GM12878 (cell line): ENCODE measurements at regions not wholly inside any gene's neighbourhood (a gene's known extent, or its start where the extent isn't known, plus 50 kb on each side); places are given as distances from the start of the nearest gene placed in this dataset.

Experiments used
- ATAC-seq: fragments of 200-7000 bp; cut with Tn5 transposase; 3 replicates; pipeline ENCODE4 v1.9.1; 2020; ENCODE audit warnings: mild to moderate bottlenecking, moderate library complexity
- BruUV-seq: library from RNA; stranded (reverse); fragments of 400-500 nt; replicated peaks from 2 replicates; lab custom pipeline; 2021; lab: Mats Ljungman, UMichigan
- CTCF ChIA-PET: fragments of 300-600 bp; sonication (Branson Sonifier 250); formaldehyde crosslinking; extraction: SDS; loops from one replicate; lab custom pipeline; 2021; ENCODE audit warnings: inconsistent platforms; lab: Yijun Ruan, JAX
- POLR2A ChIA-PET: fragments of 350-600 bp; formaldehyde crosslinking; extraction: SDS; loops from one replicate; lab custom pipeline; 2021; ENCODE audit warnings: inconsistent platforms; lab: Charles Lee
- RAD21 ChIA-PET: fragments of 300-600 bp; sonication (Branson Sonifier 250); formaldehyde crosslinking; loops from one replicate; lab custom pipeline; 2023; ENCODE audit warnings: antibody characterized with exemption; ENCODE audit not compliant: unreplicated experiment; lab: Charles Lee
- SMC1A ChIA-PET: fragments of 300-600 bp; sonication (Branson Sonifier 250); formaldehyde crosslinking; loops from one replicate; lab custom pipeline; 2023; ENCODE audit not compliant: unreplicated experiment, uncharacterized antibody; lab: Charles Lee
- DNase-seq: peaks from one replicate; pipeline ENCODE4 v3.0.0-alpha.2; 2011; ENCODE audit warnings: low read depth, low spot score
- FAIRE-seq: peaks from 3 replicates; lab custom pipeline; 2011; peaks lifted over from hg19 to GRCh38; lab: Jason Lieb, UNC
- H2AFZ ChIP-seq: 2 replicates; pipeline ENCODE4 v1.6.0; 2011; ENCODE audit warnings: low read depth, low read length, control low read depth; ENCODE audit not compliant: control insufficient read depth
- H3K27ac ChIP-seq: 2 replicates; pipeline ENCODE4 v1.5.1; 2011; ENCODE audit warnings: control low read depth; ENCODE audit not compliant: control insufficient read depth, insufficient read depth
- H3K27me3 ChIP-seq, 2 experiments: replicated peaks in 1 of 2; 2 replicates each; pipeline versions ENCODE4 v1.6.0 to v1.6.1; 2011; ENCODE audit warnings: low read length in 1 of 2; ENCODE audit not compliant: control insufficient read depth in 2 of 2, insufficient read depth in 2 of 2
- H3K36me3 ChIP-seq, 2 experiments: 2 replicates each; pipeline ENCODE4 v1.5.1; 2011; ENCODE audit warnings: low read length in 1 of 2; ENCODE audit not compliant: control insufficient read depth in 2 of 2, insufficient read depth in 2 of 2
- H3K4me1 ChIP-seq: 2 replicates; pipeline ENCODE4 v1.6.1; 2011; ENCODE audit warnings: mild to moderate bottlenecking, low read length, moderate library complexity, mixed read lengths; ENCODE audit not compliant: control insufficient read depth, insufficient read depth
- H3K4me2 ChIP-seq: 2 replicates; pipeline ENCODE4 v1.6.0; 2011; ENCODE audit warnings: control low read depth; ENCODE audit not compliant: control insufficient read depth, insufficient read depth
- H3K4me3 ChIP-seq: fragments of 200-600 bp; sonication (generic); 2 replicates; pipeline ENCODE4 v1.5.1; 2016
- H3K79me2 ChIP-seq: 2 replicates; pipeline ENCODE4 v1.6.0; 2011; ENCODE audit warnings: low read length; ENCODE audit not compliant: control insufficient read depth, insufficient read depth
- H3K9ac ChIP-seq: 2 replicates; pipeline ENCODE4 v1.8.0; 2011; ENCODE audit warnings: low read length, control low read depth, mixed read lengths; ENCODE audit not compliant: control insufficient read depth, insufficient read depth
- H3K9me3 ChIP-seq: replicated peaks from 3 replicates; pipeline ENCODE4 v1.5.1; 2011; ENCODE audit warnings: mild to moderate bottlenecking, low read length; ENCODE audit not compliant: control insufficient read depth, insufficient read depth
- H4K20me1 ChIP-seq: 2 replicates; pipeline ENCODE4 v1.6.0; 2011; ENCODE audit not compliant: control insufficient read depth, insufficient read depth
- BACH1 ChIP-seq: fragments of 450-650 bp; IDR thresholded peaks from 2 replicates; pipeline ENCODE4 v1.6.1; 2017; ENCODE audit warnings: mild to moderate bottlenecking, borderline replicate concordance
- BHLHE40 ChIP-seq, 2 experiments: fragments of 450-650 bp in 1 of 2; IDR thresholded peaks; 2 replicates each; pipeline ENCODE4 v1.6.1; 2011 to 2017; ENCODE audit warnings: low read depth in 2 of 2, borderline replicate concordance in 1 of 2, improper control_type of control experiment in 1 of 2, low read length in 1 of 2, mild to moderate bottlenecking in 1 of 2
- CEBPB ChIP-seq, 2 experiments: fragments of 150-350 bp in 1 of 2; IDR thresholded peaks; 2 replicates each; pipeline ENCODE4 v1.6.1; 2012 to 2014; ENCODE audit warnings: low read depth in 2 of 2, low read length in 2 of 2, borderline replicate concordance in 1 of 2, inconsistent platforms in 1 of 2
- DPF2 ChIP-seq: fragments of 450-650 bp; IDR thresholded peaks from 2 replicates; pipeline ENCODE4 v1.6.1; 2017; ENCODE audit warnings: mild to moderate bottlenecking
- HCFC1 ChIP-seq: fragments of 150-350 bp; IDR thresholded peaks from 2 replicates; pipeline ENCODE4 v1.6.1; 2014; ENCODE audit warnings: low read length
- MYB ChIP-seq: fragments of 150-350 bp; IDR thresholded peaks from 2 replicates; pipeline ENCODE4 v1.6.1; 2014; ENCODE audit warnings: mild to moderate bottlenecking, low read depth, low read length, borderline replicate concordance
- NFXL1 ChIP-seq: fragments of 450-650 bp; IDR thresholded peaks from 2 replicates; pipeline ENCODE4 v1.6.1; 2017; ENCODE audit warnings: antibody characterized with exemption, mild to moderate bottlenecking, borderline replicate concordance
- RAD21 ChIP-seq: IDR thresholded peaks from 2 replicates; pipeline ENCODE4 v1.6.1; 2011; ENCODE audit warnings: mild to moderate bottlenecking, low read depth, low read length, moderate library complexity; ENCODE audit not compliant: insufficient read depth
- RFX5 ChIP-seq: IDR thresholded peaks from 2 replicates; pipeline ENCODE4 v1.6.1; 2011; ENCODE audit warnings: low read depth, low read length, improper control_type of control experiment
- SMC3 ChIP-seq: IDR thresholded peaks from 2 replicates; pipeline ENCODE4 v1.6.1; 2011; ENCODE audit warnings: low read length, improper control_type of control experiment, borderline replicate concordance
- STAT3 ChIP-seq: IDR thresholded peaks from 2 replicates; pipeline ENCODE4 v1.6.1; 2011; ENCODE audit warnings: low read depth, low read length, improper control_type of control experiment
- YBX1 ChIP-seq: fragments of 450-650 bp; IDR thresholded peaks from 2 replicates; pipeline ENCODE4 v1.6.1; 2016; ENCODE audit warnings: antibody characterized with exemption
- ZNF217 ChIP-seq: fragments of 450-650 bp; IDR thresholded peaks from 2 replicates; pipeline ENCODE4 v1.6.1; 2017; ENCODE audit warnings: antibody characterized with exemption, mild to moderate bottlenecking
- WGBS: methylation state at CpG from one replicate; pipeline ENCODE4 v1.1.6; 2016; ENCODE audit warnings: low lambda C conversion rate; ENCODE audit not compliant: insufficient replicate concordance, insufficient coverage; ENCODE audit errors: missing lambda C conversion rate; 5-methylcytosine and 5-hydroxymethylcytosine counted together
- in situ Hi-C: fragments of 300-500 bp; cut with MboI; formaldehyde crosslinking; loops from 9 replicates; pipeline ENCODE4 v1.14.3; 2018; ENCODE audit warnings: mixed read lengths
- intact Hi-C: fragments of 100-400 bp; cut with micrococcal nuclease; formaldehyde crosslinking; loops from one replicate; pipeline ENCODE4 v1.14.2; 2022; ENCODE audit not compliant: unreplicated experiment
- TF ChIP-seq, protein P1 (sequence below): fragments of 450-650 bp; IDR thresholded peaks from 2 replicates; pipeline ENCODE4 v1.6.1; 2014; ENCODE audit warnings: mild to moderate bottlenecking
- TF ChIP-seq, protein P2 (sequence below): fragments of 450-650 bp; formaldehyde crosslinking; IDR thresholded peaks from 2 replicates; pipeline ENCODE4 v1.5.0; 2022; ENCODE audit warnings: mild to moderate bottlenecking, missing genetic modification characterization

DNA sequence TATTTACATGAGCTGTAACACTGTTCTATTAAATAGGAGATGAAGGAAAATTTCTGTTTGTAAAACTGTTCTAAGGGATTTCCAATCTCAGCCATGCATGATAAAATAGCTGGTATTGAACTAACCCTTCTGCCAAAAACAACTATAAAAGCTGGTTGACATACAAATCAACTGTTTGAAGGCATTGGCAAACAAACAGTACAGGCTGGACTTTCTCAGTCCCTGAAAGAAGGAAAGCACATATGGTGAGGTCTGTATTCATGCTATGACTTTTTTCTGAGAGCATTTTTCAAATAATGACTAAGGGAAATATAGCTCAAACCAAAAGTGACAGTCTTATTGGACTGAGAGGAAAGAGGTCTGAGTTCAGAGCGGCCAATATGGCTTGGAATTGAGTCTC, 117.0 kb upstream of the CCDC54 start:
- ChIA-PET RAD21 (no interaction called here), CTCF (interaction anchor here (1.8 to 1.9 kb wide), 2 partner anchors 11 to 161 kb away, joined by 6 to 7 read pairs; no protein-coding TSS in a partner anchor), SMC1A (interaction anchor here (0.9 to 1.4 kb wide), 3 partner anchors 13 to 170 kb away, joined by 3 read pairs; no protein-coding TSS in a partner anchor), POLR2A (no interaction called here)
- Histone ChIP-seq H2AFZ (no peak overlapping the region), H3K27me3 (no peaks in the 10 kb centered on the region; a peak in 1 of 4 replicates), H4K20me1 (no peaks in the 10 kb centered on the region), H3K27ac (no peak overlapping the region), H3K79me2 (no peaks in the 10 kb centered on the region), H3K9ac (no peak overlapping the region), H3K4me1 (no peaks in the 10 kb centered on the region), H3K4me2 (no peak overlapping the region), H3K36me3 (no peaks in the 10 kb centered on the region), H3K4me3 (no peak overlapping the region), H3K9me3 (no peaks in the 10 kb centered on the region)
- FAIRE-seq (no peak), DNase-seq (no peak), ATAC-seq (no peak)
- in situ Hi-C loops (no loop called here), intact Hi-C loops (no loop called here)
- TF ChIP-seq STAT3 (no peak), NFXL1 (no peak), HCFC1 (no peak), BHLHE40 (IDR thresholded peaks at IDR 0.05; ENCODE audit: borderline replicate concordance in 1 of 2, low read depth in 2 of 2, low read length in 1 of 2) (no peak), CEBPB (IDR thresholded peaks at IDR 0.05; ENCODE audit: borderline replicate concordance in 1 of 2, low read depth in 2 of 2, low read length in 2 of 2) (no peak), SMC3 (no peak), ZNF217 (no peak), YBX1 (no peak), DPF2 (no peak), RFX5 (no peak), MYB (no peak), RAD21 (no peak), BACH1 (no peak)
- TF ChIP-seq, protein P1, sequence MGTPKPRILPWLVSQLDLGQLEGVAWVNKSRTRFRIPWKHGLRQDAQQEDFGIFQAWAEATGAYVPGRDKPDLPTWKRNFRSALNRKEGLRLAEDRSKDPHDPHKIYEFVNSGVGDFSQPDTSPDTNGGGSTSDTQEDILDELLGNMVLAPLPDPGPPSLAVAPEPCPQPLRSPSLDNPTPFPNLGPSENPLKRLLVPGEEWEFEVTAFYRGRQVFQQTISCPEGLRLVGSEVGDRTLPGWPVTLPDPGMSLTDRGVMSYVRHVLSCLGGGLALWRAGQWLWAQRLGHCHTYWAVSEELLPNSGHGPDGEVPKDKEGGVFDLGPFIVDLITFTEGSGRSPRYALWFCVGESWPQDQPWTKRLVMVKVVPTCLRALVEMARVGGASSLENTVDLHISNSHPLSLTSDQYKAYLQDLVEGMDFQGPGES, result no peak
- TF ChIP-seq, protein P2, sequence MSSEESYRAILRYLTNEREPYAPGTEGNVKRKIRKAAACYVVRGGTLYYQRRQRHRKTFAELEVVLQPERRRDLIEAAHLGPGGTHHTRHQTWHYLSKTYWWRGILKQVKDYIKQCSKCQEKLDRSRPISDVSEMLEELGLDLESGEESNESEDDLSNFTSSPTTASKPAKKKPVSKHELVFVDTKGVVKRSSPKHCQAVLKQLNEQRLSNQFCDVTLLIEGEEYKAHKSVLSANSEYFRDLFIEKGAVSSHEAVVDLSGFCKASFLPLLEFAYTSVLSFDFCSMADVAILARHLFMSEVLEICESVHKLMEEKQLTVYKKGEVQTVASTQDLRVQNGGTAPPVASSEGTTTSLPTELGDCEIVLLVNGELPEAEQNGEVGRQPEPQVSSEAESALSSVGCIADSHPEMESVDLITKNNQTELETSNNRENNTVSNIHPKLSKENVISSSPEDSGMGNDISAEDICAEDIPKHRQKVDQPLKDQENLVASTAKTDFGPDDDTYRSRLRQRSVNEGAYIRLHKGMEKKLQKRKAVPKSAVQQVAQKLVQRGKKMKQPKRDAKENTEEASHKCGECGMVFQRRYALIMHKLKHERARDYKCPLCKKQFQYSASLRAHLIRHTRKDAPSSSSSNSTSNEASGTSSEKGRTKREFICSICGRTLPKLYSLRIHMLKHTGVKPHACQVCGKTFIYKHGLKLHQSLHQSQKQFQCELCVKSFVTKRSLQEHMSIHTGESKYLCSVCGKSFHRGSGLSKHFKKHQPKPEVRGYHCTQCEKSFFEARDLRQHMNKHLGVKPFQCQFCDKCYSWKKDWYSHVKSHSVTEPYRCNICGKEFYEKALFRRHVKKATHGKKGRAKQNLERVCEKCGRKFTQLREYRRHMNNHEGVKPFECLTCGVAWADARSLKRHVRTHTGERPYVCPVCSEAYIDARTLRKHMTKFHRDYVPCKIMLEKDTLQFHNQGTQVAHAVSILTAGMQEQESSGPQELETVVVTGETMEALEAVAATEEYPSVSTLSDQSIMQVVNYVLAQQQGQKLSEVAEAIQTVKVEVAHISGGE (CRISPR knock-in tag), result no peak
- BruUV-seq, result no TSS peak
- WGBS, result 35% methylated on average over 1 of the region's 1 CpG
